Testis (tissue), 2 donors: ENCODE measurements at regions not wholly inside any gene's neighbourhood (a gene's known extent, or its start where the extent isn't known, plus 50 kb on each side); places are given as distances from the start of the nearest gene placed in this dataset.

Experiments used
- DNase-seq: peaks from one replicate; pipeline ENCODE4 v3.0.0-alpha.2; 2019
- H3K27ac ChIP-seq, 2 donors: fragments of 200-600 bp; sonication (generic); one replicate each; pipeline ENCODE4 v1.5.1; 2019
- H3K27me3 ChIP-seq: fragments of 200-600 bp; sonication (generic); one replicate; pipeline ENCODE4 v1.5.1; 2019
- H3K36me3 ChIP-seq: fragments of 200-600 bp; sonication (generic); one replicate; pipeline ENCODE4 v1.5.1; 2017; ENCODE audit warnings: low read depth; ENCODE audit errors: missing control alignments
- H3K4me1 ChIP-seq: fragments of 200-600 bp; sonication (generic); one replicate; pipeline ENCODE4 v1.5.1; 2019
- H3K4me3 ChIP-seq, 2 donors: fragments of 200-600 bp; sonication (generic); one replicate each; pipeline ENCODE4 v1.5.1; 2017 to 2019
- H3K9me3 ChIP-seq: fragments of 200-600 bp; sonication (generic); one replicate; pipeline ENCODE4 v1.5.1; 2017
- POLR2A ChIP-seq: fragments of 450-650 bp; IDR thresholded peaks from one replicate; pipeline ENCODE4 v1.6.1; 2017; ENCODE audit warnings: antibody characterized with exemption, mild to moderate bottlenecking, moderate library complexity
- WGBS, 2 donors: methylation state at CpG; one replicate each; pipeline ENCODE4 v1.1.5; 2018; 5-methylcytosine and 5-hydroxymethylcytosine counted together
- intact Hi-C: fragments of 100-400 bp; cut with DNase I; formaldehyde crosslinking; loops from one replicate; pipeline ENCODE4 v1.15.1; 2023; ENCODE audit warnings: low total_unique reads
- TF ChIP-seq, protein P1 (sequence below), 3 experiments: fragments of 450-650 bp in 2 of 3; fragments of 200-600 bp in 1 of 3; sonication (generic) in 1 of 3; IDR thresholded peaks; one replicate each; pipeline ENCODE4 v1.5.1; 2016 to 2019; ENCODE audit warnings: antibody characterized with exemption in 3 of 3, mild to moderate bottlenecking in 2 of 3, moderate library complexity in 1 of 3

DNA sequence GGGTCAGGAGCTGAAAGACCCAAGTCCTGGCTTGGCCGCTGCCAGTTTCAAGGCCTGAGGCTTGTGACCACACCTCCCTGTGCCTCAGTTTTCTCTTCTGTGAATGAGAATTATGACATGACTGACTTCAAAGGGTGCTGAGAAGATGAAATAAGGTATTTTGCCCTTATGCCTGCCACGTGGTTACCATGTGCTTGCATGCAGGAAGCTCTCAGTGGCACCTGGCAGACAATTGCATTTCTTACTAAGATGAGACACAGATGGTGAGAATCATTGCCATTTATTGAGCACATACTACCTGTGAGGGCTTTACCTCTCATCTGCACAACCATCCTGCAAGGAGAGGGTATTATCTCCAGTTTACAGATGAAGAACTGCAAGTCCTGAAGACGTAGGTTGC lies 69.8 kb downstream of the MRM1 start:
- no peaks in the 10 kb centered on the region for H3K9me3 ChIP-seq

DNA sequence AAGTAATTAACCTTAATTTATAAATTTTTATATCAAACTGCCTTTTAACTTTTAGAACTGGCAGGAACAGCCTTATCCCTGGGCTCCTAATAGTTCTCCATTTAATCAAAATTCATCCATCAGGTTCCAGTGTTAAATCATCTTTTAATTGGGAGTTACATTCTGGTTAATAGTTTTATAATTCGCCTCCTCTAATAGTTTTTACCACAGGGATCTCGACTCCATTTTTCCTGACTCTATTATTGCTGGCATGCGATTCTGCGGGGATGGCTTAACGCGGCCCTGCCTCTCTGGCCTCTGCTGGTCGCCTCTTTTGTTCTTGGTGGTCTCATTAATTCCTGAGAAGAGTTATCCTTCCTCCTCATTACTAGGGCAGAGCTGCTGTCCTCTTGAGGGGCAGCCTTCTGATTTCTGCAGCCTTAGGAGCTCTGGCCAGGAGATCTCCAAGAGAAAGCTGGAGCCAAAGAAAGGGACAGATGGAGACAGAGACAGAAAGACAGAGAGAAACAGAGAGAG lies 71.1 kb downstream of the MRM1 start:
- TF ChIP-seq, protein P1, sequence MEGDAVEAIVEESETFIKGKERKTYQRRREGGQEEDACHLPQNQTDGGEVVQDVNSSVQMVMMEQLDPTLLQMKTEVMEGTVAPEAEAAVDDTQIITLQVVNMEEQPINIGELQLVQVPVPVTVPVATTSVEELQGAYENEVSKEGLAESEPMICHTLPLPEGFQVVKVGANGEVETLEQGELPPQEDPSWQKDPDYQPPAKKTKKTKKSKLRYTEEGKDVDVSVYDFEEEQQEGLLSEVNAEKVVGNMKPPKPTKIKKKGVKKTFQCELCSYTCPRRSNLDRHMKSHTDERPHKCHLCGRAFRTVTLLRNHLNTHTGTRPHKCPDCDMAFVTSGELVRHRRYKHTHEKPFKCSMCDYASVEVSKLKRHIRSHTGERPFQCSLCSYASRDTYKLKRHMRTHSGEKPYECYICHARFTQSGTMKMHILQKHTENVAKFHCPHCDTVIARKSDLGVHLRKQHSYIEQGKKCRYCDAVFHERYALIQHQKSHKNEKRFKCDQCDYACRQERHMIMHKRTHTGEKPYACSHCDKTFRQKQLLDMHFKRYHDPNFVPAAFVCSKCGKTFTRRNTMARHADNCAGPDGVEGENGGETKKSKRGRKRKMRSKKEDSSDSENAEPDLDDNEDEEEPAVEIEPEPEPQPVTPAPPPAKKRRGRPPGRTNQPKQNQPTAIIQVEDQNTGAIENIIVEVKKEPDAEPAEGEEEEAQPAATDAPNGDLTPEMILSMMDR (IDR thresholded peaks at IDR 0.05): no peak
- no peak for TF ChIP-seq POLR2A
- 83 to 90% methylated on average over 7 of the region's 7 CpGs for WGBS, 2 donors
- no peaks in the 10 kb centered on the region for H3K4me1 ChIP-seq
- no peak overlapping the region for H3K4me3 ChIP-seq
- no peaks in the 10 kb centered on the region for H3K9me3 ChIP-seq
- no peaks in the 10 kb centered on the region for H3K36me3 ChIP-seq
- H3K27ac ChIP-seq: no peak overlapping the region
- no peak for DNase-seq
- no peaks in the 10 kb centered on the region for H3K27me3 ChIP-seq
- intact Hi-C loops: no loop called here

More for the DNA sequence above, 69.8 kb downstream of the MRM1 start:
- 78 to 86% methylated on average over 3 of the region's 3 CpGs for WGBS, 2 donors
- Histone ChIP-seq H3K27me3 (no peaks in the 10 kb centered on the region), H3K4me1 (no peaks in the 10 kb centered on the region), H3K36me3 (no peaks in the 10 kb centered on the region), H3K4me3 (no peak overlapping the region), H3K27ac (no peak overlapping the region)
- no peak for TF ChIP-seq POLR2A
- TF ChIP-seq, protein P1 (IDR thresholded peaks at IDR 0.05): no peak
- intact Hi-C loops: no loop called here
- DNase-seq: no peak

DNA sequence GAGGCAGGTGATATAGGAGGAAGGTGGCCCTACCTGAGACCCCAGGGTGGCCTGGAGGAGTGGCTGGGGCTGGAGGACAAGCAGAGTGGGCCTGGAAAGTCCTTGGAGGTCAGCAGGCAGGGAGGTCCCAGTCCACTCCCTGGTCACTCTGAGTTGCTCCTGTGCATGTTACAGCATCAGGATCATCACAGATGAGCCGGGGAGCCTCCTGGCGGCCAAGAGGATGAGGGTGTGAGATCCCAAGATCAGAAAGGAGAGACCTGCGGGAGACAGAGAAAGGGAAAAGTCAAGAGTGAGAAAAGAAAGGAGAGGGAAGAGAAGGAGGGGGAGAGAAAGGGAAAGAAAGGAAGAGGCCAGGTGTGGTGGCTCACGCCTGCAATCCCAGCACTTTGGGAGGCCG lies 71.7 kb downstream of the MRM1 start:
- Histone ChIP-seq H3K27ac (no peak overlapping the region), H3K27me3 (no peaks in the 10 kb centered on the region), H3K4me1 (no peaks in the 10 kb centered on the region), H3K4me3 (no peak overlapping the region), H3K9me3 (no peaks in the 10 kb centered on the region), H3K36me3 (no peaks in the 10 kb centered on the region)
- intact Hi-C loops: no loop called here
- no peak for TF ChIP-seq POLR2A
- TF ChIP-seq, protein P1 (IDR thresholded peaks at IDR 0.05): no peak
- no peak for DNase-seq
- 95 to 97% methylated on average over 3 to 5 of the region's 5 CpGs for WGBS, 2 donors

GRCh38 chr17:36673637-36674277 lies 72.4 kb downstream of the MRM1 start:
- 83 to 87% methylated on average over 7 of the region's 7 CpGs for WGBS, 2 donors
- Histone ChIP-seq H3K9me3 (no peaks in the 10 kb centered on the region), H3K27me3 (no peaks in the 10 kb centered on the region), H3K27ac (no peak overlapping the region), H3K4me3 (no peak overlapping the region), H3K4me1 (no peaks in the 10 kb centered on the region), H3K36me3 (no peaks in the 10 kb centered on the region)
- intact Hi-C loops: no loop called here
- no peak for TF ChIP-seq POLR2A
- TF ChIP-seq, protein P1 (IDR thresholded peaks at IDR 0.05): no peak
- DNase-seq: no peak

- TF ChIP-seq, protein P1 (IDR thresholded peaks at IDR 0.05): no peak
- no peak for TF ChIP-seq POLR2A
- no peaks in the 10 kb centered on the region for H3K27me3 ChIP-seq
- DNase-seq: no peak
- H3K4me3 ChIP-seq: no peak overlapping the region
- intact Hi-C loops: no loop called here
- 66 to 75% methylated on average over 4 of the region's 4 CpGs for WGBS, 2 donors
- no peaks in the 10 kb centered on the region for H3K4me1 ChIP-seq
- H3K27ac ChIP-seq: no peak overlapping the region
- no peaks in the 10 kb centered on the region for H3K9me3 ChIP-seq
- no peaks in the 10 kb centered on the region for H3K36me3 ChIP-seq
Observed at GRCh38 chr17:36674278-36674650, 72.9 kb downstream of the MRM1 start.
